Neural progenitor cell (in vitro differentiated cells): ENCODE measurements at regions not wholly inside any gene's neighbourhood (a gene's known extent, or its start where the extent isn't known, plus 50 kb on each side); places are given as distances from the start of the nearest gene placed in this dataset.
A peak's percentile ranks its signal among the peaks of the same experiment; 100 is the strongest.

ENCODE experiments used
- DNase-seq: peaks from one replicate; pipeline ENCODE4 v3.0.0-alpha.2; 2016; ENCODE audit warnings: low spot score
- H2AFZ ChIP-seq: fragments of 200-600 bp; sonication (generic); replicated peaks from 2 replicates; pipeline ENCODE4 v1.6.1; 2016; ENCODE audit warnings: antibody characterized with exemption
- H3F3A ChIP-seq: fragments of 200-600 bp; sonication (generic); 2 replicates; pipeline ENCODE4 v1.6.1; 2016; ENCODE audit warnings: antibody characterized with exemption, low read depth
- H3K27ac ChIP-seq: fragments of 200-600 bp; sonication (generic); 2 replicates; pipeline ENCODE4 v1.5.1; 2016; ENCODE audit warnings: mild to moderate bottlenecking
- H3K27me3 ChIP-seq: fragments of 200-600 bp; sonication (generic); 2 replicates; pipeline ENCODE4 v1.6.1; 2016; ENCODE audit warnings: mild to moderate bottlenecking, moderate library complexity
- H3K36me3 ChIP-seq: fragments of 200-600 bp; sonication (generic); 2 replicates; pipeline ENCODE4 v1.5.1; 2016
- H3K4me1 ChIP-seq: fragments of 200-600 bp; sonication (generic); 2 replicates; pipeline ENCODE4 v1.6.1; 2016; ENCODE audit warnings: mixed run types
- H3K4me2 ChIP-seq: fragments of 200-600 bp; sonication (generic); 2 replicates; pipeline ENCODE4 v1.6.1; 2016
- H3K4me3 ChIP-seq: fragments of 200-600 bp; sonication (generic); 2 replicates; pipeline ENCODE4 v1.5.1; 2016
- H3K79me2 ChIP-seq: fragments of 200-600 bp; sonication (generic); 2 replicates; pipeline ENCODE4 v1.6.1; 2016; ENCODE audit warnings: low read depth
- H3K9ac ChIP-seq: fragments of 200-600 bp; sonication (generic); 2 replicates; pipeline ENCODE4 v1.6.1; 2016
- H3K9me3 ChIP-seq: fragments of 200-600 bp; sonication (generic); 2 replicates; pipeline ENCODE4 v1.5.1; 2016; ENCODE audit warnings: low read depth
- H4K20me1 ChIP-seq: fragments of 200-600 bp; sonication (generic); 2 replicates; pipeline ENCODE4 v1.6.1; 2016; ENCODE audit warnings: low read depth
- H3K27ac Mint-ChIP-seq: 3 replicates; pipeline ENCODE4 v1.8.0; 2021; ENCODE audit warnings: mixed read lengths
- H3K27me3 Mint-ChIP-seq: 2 replicates; pipeline ENCODE4 v1.8.0; 2022; ENCODE audit warnings: low read depth, mild to moderate bottlenecking, inconsistent platforms, moderate library complexity, mixed read lengths; ENCODE audit not compliant: insufficient read depth
- H3K36me3 Mint-ChIP-seq: 3 replicates; pipeline ENCODE4 v1.8.0; 2021; ENCODE audit warnings: mixed read lengths
- H3K4me1 Mint-ChIP-seq: 3 replicates; pipeline ENCODE4 v1.8.0; 2021; ENCODE audit warnings: mixed read lengths
- H3K4me3 Mint-ChIP-seq: 3 replicates; pipeline ENCODE4 v1.8.0; 2021; ENCODE audit warnings: mild to moderate bottlenecking, moderate library complexity, mixed read lengths
- H3K9me3 Mint-ChIP-seq: 3 replicates; pipeline ENCODE4 v1.8.0; 2020; ENCODE audit warnings: mixed read lengths
- CTCF ChIP-seq: fragments of 200-600 bp; sonication (generic); IDR thresholded peaks from 2 replicates; pipeline ENCODE4 v1.5.1; 2017; ENCODE audit warnings: antibody characterized with exemption, mild to moderate bottlenecking
- EZH2 ChIP-seq: fragments of 200-600 bp; sonication (generic); IDR thresholded peaks from 2 replicates; pipeline ENCODE4 v1.6.1; 2017; ENCODE audit warnings: antibody characterized with exemption, mild to moderate bottlenecking, moderate library complexity
- EZH2phosphoT487 ChIP-seq: fragments of 200-600 bp; sonication (generic); IDR thresholded peaks from 2 replicates; pipeline ENCODE4 v1.6.1; 2017; ENCODE audit warnings: antibody characterized with exemption

DNA sequence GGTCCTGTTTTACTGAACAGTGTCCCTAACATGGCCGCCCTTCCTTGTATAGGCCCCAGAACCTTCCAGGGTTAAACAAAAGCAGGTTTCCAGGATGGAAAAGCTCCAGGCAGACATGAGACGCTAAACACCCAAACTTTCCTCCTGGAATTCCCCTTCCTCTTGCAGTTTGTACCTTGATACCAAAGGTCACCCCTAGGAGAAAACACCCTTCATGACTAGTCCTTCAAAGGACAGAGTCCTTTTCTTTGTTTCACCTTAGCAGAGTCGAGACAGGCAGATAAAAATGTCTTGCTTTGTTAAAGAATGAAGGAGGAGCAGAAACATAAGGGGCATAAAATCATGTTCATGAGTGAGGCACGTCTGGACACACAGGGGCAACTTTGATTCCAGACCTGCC lies 247.5 kb downstream of the BCOR start:
- Mint-ChIP-seq H3K27ac (no peak overlapping the region), H3K4me1 (peaks cover 33% of the 10 kb centered on the region), H3K9me3 (peaks cover 17% of the 10 kb centered on the region), H3K27me3 (peaks cover 5% of the 10 kb centered on the region), H3K36me3 (no peaks in the 10 kb centered on the region), H3K4me3 (no peak overlapping the region)
- H3K4me3 ChIP-seq, result no peak overlapping the region
- no peaks in the 10 kb centered on the region for H3F3A ChIP-seq
- no peaks in the 10 kb centered on the region for H4K20me1 ChIP-seq
- H3K27ac ChIP-seq, result no peak overlapping the region
- TF ChIP-seq EZH2 (no peak), EZH2phosphoT487 (no peak), CTCF (no peak)
- H3K4me2 ChIP-seq, result no peak overlapping the region
- H2AFZ ChIP-seq, result no peak overlapping the region
- H3K36me3 ChIP-seq, result no peaks in the 10 kb centered on the region
- H3K79me2 ChIP-seq, result no peaks in the 10 kb centered on the region
- no peak for DNase-seq
- H3K27me3 ChIP-seq, result no peaks in the 10 kb centered on the region
- H3K9me3 ChIP-seq, result no peaks in the 10 kb centered on the region
- H3K4me1 ChIP-seq, result peaks cover 37% of the 10 kb centered on the region
- no peak overlapping the region for H3K9ac ChIP-seq

DNA sequence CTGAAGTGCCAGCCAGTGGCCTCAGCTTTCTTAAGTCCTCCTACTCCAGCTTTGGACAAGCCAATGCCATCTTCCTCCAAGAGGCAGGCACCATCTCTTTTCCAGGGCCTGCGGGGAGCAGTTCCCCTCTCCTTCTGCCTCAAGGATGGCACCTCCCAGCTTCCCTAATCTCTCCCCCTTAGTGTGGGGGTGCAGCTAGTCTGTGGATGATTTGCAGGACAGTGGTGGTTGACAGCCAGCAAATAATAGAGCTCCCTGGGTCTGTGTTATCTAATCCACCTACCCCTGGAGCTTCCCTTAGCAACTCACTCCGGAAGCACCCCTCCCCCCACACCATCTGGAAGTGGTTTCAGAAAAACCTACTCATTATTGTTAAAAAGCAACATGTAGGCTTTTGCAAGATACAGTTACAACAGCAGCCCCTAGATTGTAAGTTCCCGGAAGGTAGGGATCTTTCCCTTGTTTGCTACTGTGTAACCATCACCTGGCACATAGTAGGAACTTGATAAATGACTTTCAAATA lies 247.1 kb downstream of the BCOR start:
- H3K4me1 ChIP-seq, result peaks cover 37% of the 10 kb centered on the region
- no peak for DNase-seq
- peaks cover 33% of the 10 kb centered on the region for H3K4me1 Mint-ChIP-seq

GRCh38 chrX:39851745-39852455 lies 245.9 kb downstream of the BCOR start:
- Mint-ChIP-seq H3K4me3 (no peak overlapping the region), H3K9me3 (peaks cover 21% of the 10 kb centered on the region), H3K4me1 (peaks cover 33% of the 10 kb centered on the region), H3K27ac (no peak overlapping the region), H3K36me3 (no peaks in the 10 kb centered on the region), H3K27me3 (peaks cover 5% of the 10 kb centered on the region)
- no peak for DNase-seq
- Histone ChIP-seq H3K79me2 (no peaks in the 10 kb centered on the region), H3K4me1 (peaks cover 37% of the 10 kb centered on the region), H3K36me3 (no peaks in the 10 kb centered on the region), H4K20me1 (no peaks in the 10 kb centered on the region), H3K27me3 (no peaks in the 10 kb centered on the region), H3F3A (no peaks in the 10 kb centered on the region), H3K9me3 (no peaks in the 10 kb centered on the region), H2AFZ (no peak overlapping the region), H3K27ac (no peak overlapping the region), H3K4me3 (no peak overlapping the region), H3K9ac (no peak overlapping the region), H3K4me2 (no peak overlapping the region)
- TF ChIP-seq EZH2phosphoT487 (no peak), EZH2 (no peak), CTCF (no peak)

More for the DNA sequence above, 247.1 kb downstream of the BCOR start:
- H3F3A ChIP-seq, result no peaks in the 10 kb centered on the region
- no peaks in the 10 kb centered on the region for H3K36me3 ChIP-seq
- H3K79me2 ChIP-seq, result no peaks in the 10 kb centered on the region
- Mint-ChIP-seq H3K27ac (peak overlapping the region; percentile 53), H3K9me3 (peaks cover 17% of the 10 kb centered on the region), H3K27me3 (peaks cover 5% of the 10 kb centered on the region), H3K36me3 (no peaks in the 10 kb centered on the region), H3K4me3 (no peak overlapping the region)
- H3K9me3 ChIP-seq, result no peaks in the 10 kb centered on the region
- no peaks in the 10 kb centered on the region for H4K20me1 ChIP-seq
- H3K4me3 ChIP-seq, result no peak overlapping the region
- H3K27me3 ChIP-seq, result no peaks in the 10 kb centered on the region
- no peak overlapping the region for H3K27ac ChIP-seq
- no peak overlapping the region for H3K9ac ChIP-seq
- no peak overlapping the region for H3K4me2 ChIP-seq
- TF ChIP-seq EZH2 (no peak), EZH2phosphoT487 (no peak), CTCF (no peak)
- no peak overlapping the region for H2AFZ ChIP-seq
